NB4 (cell line): ENCODE measurements at regions not wholly inside any gene's neighbourhood (a gene's known extent, or its start where the extent isn't known, plus 50 kb on each side); places are given as distances from the start of the nearest gene placed in this dataset.

Experiments used
- MYC ChIP-seq: IDR thresholded peaks from 2 replicates; pipeline ENCODE4 v1.6.1; 2011; ENCODE audit warnings: low read depth, low read length
- POLR2A ChIP-seq: IDR thresholded peaks from 2 replicates; pipeline ENCODE4 v1.6.1; 2011; ENCODE audit warnings: mild to moderate bottlenecking; ENCODE audit not compliant: insufficient read length; ENCODE audit errors: extremely low read depth
- TF ChIP-seq, protein P1 (sequence below): IDR thresholded peaks from one replicate; pipeline ENCODE4 v1.5.1; 2012; ENCODE audit warnings: low read depth, low read length
- TF ChIP-seq, protein P2 (sequence below): IDR thresholded peaks from 2 replicates; pipeline ENCODE4 v1.6.1; 2011; ENCODE audit warnings: low read depth, low read length

DNA sequence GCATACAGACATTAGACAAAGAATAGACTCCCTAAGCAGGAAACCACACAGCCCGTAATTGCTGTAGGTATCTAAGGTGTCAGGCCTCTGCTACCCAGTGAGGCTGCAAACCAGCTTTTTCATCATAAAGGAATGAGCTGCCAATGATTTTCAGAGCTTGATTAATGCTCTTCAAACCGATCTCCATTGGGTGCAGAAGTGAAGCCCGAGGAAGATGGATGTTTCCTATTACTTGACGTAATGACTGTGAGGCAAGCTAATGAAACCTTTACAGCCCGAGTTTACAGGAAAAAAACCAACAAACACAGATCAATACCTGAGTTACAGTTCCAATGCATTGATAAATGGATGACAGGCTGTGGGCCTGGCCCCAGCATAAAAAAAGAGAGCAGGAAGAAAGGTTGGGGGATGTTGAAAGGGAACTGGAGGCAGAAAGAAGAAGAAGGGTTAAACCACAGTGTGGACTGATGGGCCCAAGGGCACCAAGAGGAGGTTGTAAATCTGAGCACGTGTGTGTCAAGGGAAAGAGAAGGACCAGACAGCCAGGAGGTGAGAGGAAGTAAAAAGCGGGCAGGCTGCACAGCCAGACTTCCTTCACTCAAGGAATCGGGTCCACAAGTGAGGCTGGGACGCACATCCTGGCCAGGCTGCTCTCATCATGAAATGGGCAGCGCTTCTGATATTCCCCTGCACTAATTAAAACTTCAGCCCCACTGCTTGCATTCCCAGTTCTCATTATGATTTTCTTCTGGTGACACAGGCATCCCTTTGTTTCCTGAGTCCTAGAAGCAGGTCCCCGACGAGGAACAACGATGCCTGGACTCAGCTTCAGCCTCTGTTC is 70.6 kb upstream of the NTM start:
- TF ChIP-seq, protein P1, sequence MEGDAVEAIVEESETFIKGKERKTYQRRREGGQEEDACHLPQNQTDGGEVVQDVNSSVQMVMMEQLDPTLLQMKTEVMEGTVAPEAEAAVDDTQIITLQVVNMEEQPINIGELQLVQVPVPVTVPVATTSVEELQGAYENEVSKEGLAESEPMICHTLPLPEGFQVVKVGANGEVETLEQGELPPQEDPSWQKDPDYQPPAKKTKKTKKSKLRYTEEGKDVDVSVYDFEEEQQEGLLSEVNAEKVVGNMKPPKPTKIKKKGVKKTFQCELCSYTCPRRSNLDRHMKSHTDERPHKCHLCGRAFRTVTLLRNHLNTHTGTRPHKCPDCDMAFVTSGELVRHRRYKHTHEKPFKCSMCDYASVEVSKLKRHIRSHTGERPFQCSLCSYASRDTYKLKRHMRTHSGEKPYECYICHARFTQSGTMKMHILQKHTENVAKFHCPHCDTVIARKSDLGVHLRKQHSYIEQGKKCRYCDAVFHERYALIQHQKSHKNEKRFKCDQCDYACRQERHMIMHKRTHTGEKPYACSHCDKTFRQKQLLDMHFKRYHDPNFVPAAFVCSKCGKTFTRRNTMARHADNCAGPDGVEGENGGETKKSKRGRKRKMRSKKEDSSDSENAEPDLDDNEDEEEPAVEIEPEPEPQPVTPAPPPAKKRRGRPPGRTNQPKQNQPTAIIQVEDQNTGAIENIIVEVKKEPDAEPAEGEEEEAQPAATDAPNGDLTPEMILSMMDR, result no peak
- no peak for TF ChIP-seq POLR2A
- TF ChIP-seq, protein P2, sequence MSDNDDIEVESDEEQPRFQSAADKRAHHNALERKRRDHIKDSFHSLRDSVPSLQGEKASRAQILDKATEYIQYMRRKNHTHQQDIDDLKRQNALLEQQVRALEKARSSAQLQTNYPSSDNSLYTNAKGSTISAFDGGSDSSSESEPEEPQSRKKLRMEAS, result no peak
- TF ChIP-seq MYC, result no peak
